SK-N-SH (cell line): ENCODE measurements at regions not wholly inside any gene's neighbourhood (a gene's known extent, or its start where the extent isn't known, plus 50 kb on each side); places are given as distances from the start of the nearest gene placed in this dataset.

Source experiments
- CTCF ChIA-PET: fragments of 300-600, 350-600 bp; formaldehyde crosslinking; extraction: SDS; loops from one replicate; lab custom pipeline; 2021; lab: Yijun Ruan, JAX
- POLR2A ChIA-PET: fragments of 350-600 bp; sonication (Branson Sonifier 250); formaldehyde crosslinking; extraction: SDS; loops from one replicate; lab custom pipeline; 2020; ENCODE audit warnings: antibody characterized with exemption, inconsistent platforms; lab: Yijun Ruan, JAX
- DNase-seq: peaks from one replicate; pipeline ENCODE4 v3.0.0; 2012
- H2AFZ ChIP-seq: fragments of 200-600 bp; sonication (generic); 2 replicates; pipeline ENCODE4 v1.8.1; 2016; ENCODE audit warnings: antibody characterized with exemption, mild to moderate bottlenecking, low read depth
- H3F3A ChIP-seq: fragments of 200-600 bp; sonication (generic); replicated peaks from 2 replicates; pipeline ENCODE3; 2016; ENCODE audit warnings: antibody characterized with exemption, mild to moderate bottlenecking; ENCODE audit not compliant: insufficient read depth
- H3K27ac ChIP-seq, 2 experiments: fragments of 200-500 bp in 1 of 2; fragments of 200-600 bp in 1 of 2; sonication (Bioruptor generic) in 1 of 2; sonication (generic), shearing (Covaris generic) in 1 of 2; 2 replicates each; pipeline versions ENCODE4 v1.5.1 to v1.6.1; 2014 to 2016; ENCODE audit warnings: low read depth in 2 of 2, inconsistent platforms in 1 of 2, low read length in 1 of 2, mild to moderate bottlenecking in 1 of 2, mixed read lengths in 1 of 2
- H3K27me3 ChIP-seq: fragments of 200-600 bp; sonication (generic), shearing (Covaris generic); 2 replicates; pipeline ENCODE4 v1.6.1; 2016; ENCODE audit warnings: mixed run types; ENCODE audit not compliant: insufficient read depth
- H3K36me3 ChIP-seq, 2 experiments: fragments of 200-500 bp in 1 of 2; fragments of 200-600 bp in 1 of 2; sonication (Bioruptor generic) in 1 of 2; sonication (generic) in 1 of 2; replicated peaks in 1 of 2; 2 replicates each; pipeline versions ENCODE3 to v1.5.1; 2014 to 2016; ENCODE audit warnings: low read length in 1 of 2, mild to moderate bottlenecking in 1 of 2; ENCODE audit not compliant: insufficient read depth in 2 of 2, control insufficient read depth in 1 of 2
- H3K4me1 ChIP-seq, 2 experiments: fragments of 200-500 bp in 1 of 2; fragments of 200-600 bp in 1 of 2; sonication (Bioruptor generic) in 1 of 2; sonication (generic), shearing (Covaris generic) in 1 of 2; 2 replicates each; pipeline versions ENCODE4 v1.5.1 to v1.6.1; 2014 to 2016; ENCODE audit warnings: low read depth in 1 of 2, low read length in 1 of 2, mixed run types in 1 of 2; ENCODE audit not compliant: insufficient read depth in 2 of 2, control insufficient read depth in 1 of 2
- H3K4me2 ChIP-seq: fragments of 200-600 bp; sonication (generic), shearing (Covaris generic); 2 replicates; pipeline ENCODE4 v1.6.1; 2017; ENCODE audit warnings: mixed run types
- H3K4me3 ChIP-seq, 2 experiments: fragments of 200-500 bp in 1 of 2; fragments of 200-600 bp in 1 of 2; sonication (Bioruptor generic) in 1 of 2; sonication (generic), shearing (Covaris generic) in 1 of 2; 2 replicates each; pipeline versions ENCODE4 v1.5.1 to v1.8.1; 2014 to 2016; ENCODE audit warnings: low read depth in 2 of 2, inconsistent platforms in 1 of 2, low read length in 1 of 2, mild to moderate bottlenecking in 1 of 2, mixed read lengths in 1 of 2, moderate library complexity in 1 of 2
- H3K79me2 ChIP-seq: fragments of 200-600 bp; sonication (generic); 2 replicates; pipeline ENCODE4 v1.8.1; 2017; ENCODE audit warnings: mild to moderate bottlenecking; ENCODE audit not compliant: insufficient read depth
- H3K9ac ChIP-seq: fragments of 200-600 bp; sonication (generic); 2 replicates; pipeline ENCODE4 v1.6.1; 2017; ENCODE audit warnings: mixed run types
- H3K9me2 ChIP-seq: fragments of 200-600 bp; sonication (generic); 2 replicates; pipeline ENCODE4 v1.6.1; 2017; ENCODE audit warnings: mixed run types
- H3K9me3 ChIP-seq: fragments of 200-600 bp; sonication (generic); 2 replicates; pipeline ENCODE4 v1.6.1; 2017; ENCODE audit warnings: mixed run types, mild to moderate bottlenecking, moderate library complexity
- H4K20me1 ChIP-seq: fragments of 200-600 bp; sonication (generic); 2 replicates; pipeline ENCODE4 v1.6.1; 2017; ENCODE audit warnings: mild to moderate bottlenecking, mixed run types; ENCODE audit not compliant: insufficient read depth
- ELF1 ChIP-seq: IDR thresholded peaks from 2 replicates; pipeline ENCODE4 v1.4.0; 2012
- FOXM1 ChIP-seq: IDR thresholded peaks from 2 replicates; pipeline ENCODE4 v1.4.0; 2012; ENCODE audit warnings: low read depth, mild to moderate bottlenecking
- GATA2 ChIP-seq: sonication (generic); formaldehyde crosslinking; IDR thresholded peaks from 2 replicates; pipeline ENCODE4 v1.5.0; 2020; ENCODE audit warnings: mild to moderate bottlenecking, missing genetic modification reagents
- IRF3 ChIP-seq: fragments of 150-350 bp; IDR thresholded peaks from 2 replicates; pipeline ENCODE4 v1.6.1; 2016; ENCODE audit warnings: mild to moderate bottlenecking, low read depth, low read length
- JUND ChIP-seq: IDR thresholded peaks from 2 replicates; pipeline ENCODE4 v1.4.0; 2012
- MAX ChIP-seq: IDR thresholded peaks from 2 replicates; pipeline ENCODE4 v1.4.0; 2012; ENCODE audit warnings: low read depth
- MEF2A ChIP-seq: IDR thresholded peaks from 2 replicates; pipeline ENCODE4 v1.4.0; 2012; ENCODE audit warnings: low read depth, borderline replicate concordance
- MXI1 ChIP-seq: IDR thresholded peaks from 2 replicates; pipeline ENCODE4 v1.6.1; 2012; ENCODE audit warnings: mild to moderate bottlenecking, low read depth, low read length, improper control_type of control experiment
- NFIC ChIP-seq: IDR thresholded peaks from 2 replicates; pipeline ENCODE4 v1.4.0; 2012; ENCODE audit warnings: borderline replicate concordance
- NRF1 ChIP-seq: IDR thresholded peaks from 2 replicates; pipeline ENCODE4 v1.6.1; 2012; ENCODE audit warnings: low read depth, mild to moderate bottlenecking, low read length
- PBX3 ChIP-seq: IDR thresholded peaks from 2 replicates; pipeline ENCODE4; 2012
- RAD21 ChIP-seq: IDR thresholded peaks from 2 replicates; pipeline ENCODE4 v1.6.1; 2012; ENCODE audit warnings: mild to moderate bottlenecking, low read length
- RCOR1 ChIP-seq: fragments of 150-350 bp; IDR thresholded peaks from 2 replicates; pipeline ENCODE4 v1.6.1; 2017; ENCODE audit warnings: antibody characterized with exemption, low read length
- RFX5 ChIP-seq: IDR thresholded peaks from 2 replicates; pipeline ENCODE4 v1.6.1; 2012; ENCODE audit warnings: mild to moderate bottlenecking, improper control_type of control experiment, low read length
- RXRA ChIP-seq: IDR thresholded peaks from 2 replicates; pipeline ENCODE4 v1.4.0; 2012; ENCODE audit warnings: low read depth, mild to moderate bottlenecking, borderline replicate concordance
- SIN3A ChIP-seq: IDR thresholded peaks from 2 replicates; pipeline ENCODE4 v1.6.1; 2012; ENCODE audit warnings: low read depth, mild to moderate bottlenecking, low read length, moderate library complexity, borderline replicate concordance
- TCF12 ChIP-seq: IDR thresholded peaks from 2 replicates; pipeline ENCODE4 v1.4.0; 2012
- TEAD4 ChIP-seq: IDR thresholded peaks from 2 replicates; pipeline ENCODE4 v1.4.0; 2012; ENCODE audit warnings: mild to moderate bottlenecking, borderline replicate concordance; ENCODE audit not compliant: insufficient read depth
- YY1 ChIP-seq: IDR thresholded peaks from 2 replicates; pipeline ENCODE4 v1.4.0; 2012; ENCODE audit warnings: low read depth, mild to moderate bottlenecking
- ZBTB33 ChIP-seq: IDR thresholded peaks from 2 replicates; pipeline ENCODE4 v1.4.0; 2012; ENCODE audit warnings: low read depth, borderline replicate concordance
- WGBS: methylation state at CpG from one replicate; pipeline ENCODE4 v1.1.6; 2017; ENCODE audit warnings: low lambda C conversion rate; 5-methylcytosine and 5-hydroxymethylcytosine counted together

GRCh38 chr1:219298571-219299148 is 125.0 kb downstream of the LYPLAL1 start (continued):
- TF ChIP-seq MEF2A (peak; percentile 98), RAD21 (0 out of 2 replicates have a peak, but pooled peaks have one; percentile 2), ZBTB33 (peak; percentile 63; the same call in 1 of the 2 replicates), RXRA (peak; percentile 90; the same call in 1 of the 2 replicates), PBX3 (peak; percentile 98), JUND (peak; percentile 98), GATA2 (CRISPR knock-in tag) (no peak)

GRCh38 chr1:219296430-219297355 is 123.0 kb downstream of the LYPLAL1 start:
- peak overlapping the region; percentile 70 for H3K9ac ChIP-seq
- H3K4me2 ChIP-seq = 0 out of 2 replicates have a peak overlapping the region, but pooled peaks have one; percentile 0
- no peaks in the 10 kb centered on the region for H3K79me2 ChIP-seq
- no peaks in the 10 kb centered on the region for H3K9me2 ChIP-seq
- no peaks in the 10 kb centered on the region for H3K9me3 ChIP-seq
- H3K36me3 ChIP-seq = no peaks in the 10 kb centered on the region
- peaks cover 5 to 32% of the 10 kb centered on the region in 2 experiments; a peak in 2 of 4 replicates for H3K4me1 ChIP-seq
- WGBS = 83% methylated on average over 6 of the region's 6 CpGs
- DNase-seq = no peak
- H3K27me3 ChIP-seq = no peaks in the 10 kb centered on the region
- no peaks in the 10 kb centered on the region for H4K20me1 ChIP-seq
- CTCF ChIA-PET = interaction anchor here (0.6 kb wide), 1 partner anchor 79 kb away, joined by 5 read pairs; no protein-coding TSS in a partner anchor
- 0 out of 2 replicates have a peak overlapping the region, but pooled peaks have one; percentile 7 for H2AFZ ChIP-seq
- H3K27ac ChIP-seq = peak overlapping the region; percentile 77 to 97; a peak in 3 of 4 replicates
- H3F3A ChIP-seq = peaks cover 43% of the 10 kb centered on the region
- no peak overlapping the region for H3K4me3 ChIP-seq
- POLR2A ChIA-PET = no interaction called here
- TF ChIP-seq RCOR1 (no peak), NRF1 (no peak), YY1 (no peak), ELF1 (no peak), MEF2A (no peak), SIN3A (no peak), IRF3 (no peak), NFIC (peak; percentile 36; the same call in 1 of the 2 replicates), PBX3 (peak; percentile 56; the same call in 1 of the 2 replicates), RXRA (no peak), MXI1 (no peak), TEAD4 (peak; percentile 18; the same call in 1 of the 2 replicates), ZBTB33 (no peak), TCF12 (peak; percentile 41), RFX5 (no peak), FOXM1 (0 out of 2 replicates have a peak, but pooled peaks have one; percentile 27), MAX (no peak; the same call in 1 of the 2 replicates), JUND (peak; percentile 16; the same call in 1 of the 2 replicates)
